IMR-90 (cell line): ENCODE measurements at regions not wholly inside any gene's neighbourhood (a gene's known extent, or its start where the extent isn't known, plus 50 kb on each side); places are given as distances from the start of the nearest gene placed in this dataset.

Experiments used
- ATAC-seq: fragments of 200-7000 bp; cut with Tn5 transposase; 2 replicates; pipeline ENCODE4 v1.9.1; 2020; ENCODE audit warnings: low read depth, mild to moderate bottlenecking, moderate library complexity
- BruUV-seq: library from RNA; stranded (reverse); fragments of 400-500 nt; replicated peaks from 2 replicates; lab custom pipeline; 2021; lab: Mats Ljungman, UMichigan
- CTCF ChIA-PET: fragments of 300-600 bp; formaldehyde crosslinking; extraction: SDS; loops from one replicate; lab custom pipeline; 2021; ENCODE audit warnings: antibody characterized with exemption; lab: Yijun Ruan, JAX
- POLR2A ChIA-PET: fragments of 300-600 bp; sonication (Branson Sonifier 250); formaldehyde crosslinking; loops from one replicate; lab custom pipeline; 2022; ENCODE audit warnings: antibody characterized with exemption; ENCODE audit not compliant: unreplicated experiment; lab: Charles Lee
- DNase-seq: peaks from one replicate; pipeline ENCODE4 v3.0.0; 2013
- H2AFZ ChIP-seq: replicated peaks from 2 replicates; pipeline ENCODE3; 2013; ENCODE audit warnings: low read length, mild to moderate bottlenecking; ENCODE audit not compliant: poor library complexity
- H2AK5ac ChIP-seq: 2 replicates; pipeline ENCODE4 v1.6.1; 2013; ENCODE audit warnings: low read depth, low read length, inconsistent platforms
- H2AK9ac ChIP-seq: replicated peaks from 2 replicates; pipeline ENCODE3; 2013; ENCODE audit warnings: mild to moderate bottlenecking, low read depth, low read length, moderate library complexity; ENCODE audit not compliant: poor library complexity
- H2BK120ac ChIP-seq: 2 replicates; pipeline ENCODE4 v1.6.1; 2013; ENCODE audit warnings: low read depth, low read length, inconsistent platforms
- H2BK15ac ChIP-seq: 3 replicates; pipeline ENCODE4 v1.6.1; 2013; ENCODE audit warnings: low read depth, low read length, inconsistent platforms
- H2BK20ac ChIP-seq: 2 replicates; pipeline ENCODE4 v1.6.1; 2013; ENCODE audit warnings: low read depth, mild to moderate bottlenecking, inconsistent platforms, low read length, moderate library complexity
- H2BK5ac ChIP-seq: 2 replicates; pipeline ENCODE4 v1.6.1; 2013; ENCODE audit warnings: mild to moderate bottlenecking, low read depth, low read length, inconsistent platforms; ENCODE audit not compliant: poor library complexity, severe bottlenecking
- H3K14ac ChIP-seq: replicated peaks from 2 replicates; pipeline ENCODE4 v1.6.1; 2013; ENCODE audit warnings: low read depth, low read length, inconsistent platforms
- H3K18ac ChIP-seq: 2 replicates; pipeline ENCODE4 v1.6.1; 2013; ENCODE audit warnings: low read depth, low read length, control low read depth
- H3K23ac ChIP-seq: 2 replicates; pipeline ENCODE4 v1.6.1; 2013; ENCODE audit warnings: low read depth, low read length, inconsistent platforms
- H3K27ac ChIP-seq: 2 replicates; pipeline ENCODE4 v1.5.1; 2013; ENCODE audit warnings: mild to moderate bottlenecking, control low read depth, low read length; ENCODE audit not compliant: insufficient read depth
- H3K27me3 ChIP-seq: 2 replicates; pipeline ENCODE4 v1.6.1; 2013; ENCODE audit warnings: low read length; ENCODE audit not compliant: control insufficient read depth, insufficient read depth
- H3K36me3 ChIP-seq: 2 replicates; pipeline ENCODE4 v1.6.1; 2013; ENCODE audit warnings: low read length, mixed read lengths; ENCODE audit not compliant: control insufficient read depth, insufficient read depth
- H3K4ac ChIP-seq: 2 replicates; pipeline ENCODE4 v1.6.1; 2013; ENCODE audit warnings: low read depth, low read length, inconsistent platforms
- H3K4me1 ChIP-seq: 2 replicates; pipeline ENCODE4 v1.6.1; 2013; ENCODE audit warnings: low read length, mixed read lengths; ENCODE audit not compliant: control insufficient read depth, insufficient read depth
- H3K4me2 ChIP-seq: 2 replicates; pipeline ENCODE4 v1.6.1; 2013; ENCODE audit warnings: low read depth, mild to moderate bottlenecking, control low read depth, low read length, moderate library complexity
- H3K4me3 ChIP-seq: 2 replicates; pipeline ENCODE4 v1.5.1; 2013; ENCODE audit warnings: low read depth, mild to moderate bottlenecking, control low read depth, low read length, moderate library complexity; ENCODE audit not compliant: insufficient read depth
- H3K56ac ChIP-seq: 2 replicates; pipeline ENCODE4 v1.6.1; 2013; ENCODE audit warnings: low read length, inconsistent platforms; ENCODE audit not compliant: insufficient read depth; ENCODE audit errors: extremely low read depth
- H3K79me1 ChIP-seq, 2 experiments: 2 replicates each; pipeline ENCODE4 v1.6.1; 2013; ENCODE audit warnings: low read length in 2 of 2, inconsistent platforms in 1 of 2, low read depth in 1 of 2
- H3K9ac ChIP-seq: 2 replicates; pipeline ENCODE4 v1.6.1; 2013; ENCODE audit warnings: low read depth, low read length, control low read depth
- H3K9me1 ChIP-seq: 2 replicates; pipeline ENCODE4 v1.6.1; 2013; ENCODE audit warnings: low read length, inconsistent platforms; ENCODE audit not compliant: insufficient read depth
- H3K9me3 ChIP-seq: 2 replicates; pipeline ENCODE4 v1.6.1; 2013; ENCODE audit warnings: low read length; ENCODE audit not compliant: control insufficient read depth, insufficient read depth
- H4K20me1 ChIP-seq: 2 replicates; pipeline ENCODE4 v1.6.1; 2013; ENCODE audit warnings: low read length, inconsistent platforms; ENCODE audit not compliant: insufficient read depth
- H4K5ac ChIP-seq: 2 replicates; pipeline ENCODE4 v1.6.1; 2013; ENCODE audit warnings: mild to moderate bottlenecking, low read depth, low read length, control low read depth
- H4K8ac ChIP-seq, 2 experiments: 2 replicates each; pipeline ENCODE4 v1.6.1; 2013; ENCODE audit warnings: low read depth in 2 of 2, low read length in 2 of 2, control low read depth in 1 of 2, inconsistent platforms in 1 of 2
- H4K91ac ChIP-seq: 2 replicates; pipeline ENCODE4 v1.6.1; 2013; ENCODE audit warnings: low read depth, low read length, inconsistent platforms; ENCODE audit not compliant: insufficient read depth
- CTCF ChIP-seq: conservative IDR thresholded peaks from 2 replicates; pipeline ENCODE4 v1.5.1; 2012; ENCODE audit warnings: mild to moderate bottlenecking, low read depth, low read length, improper control_type of control experiment
- ELK1 ChIP-seq: fragments of 150-350 bp; IDR thresholded peaks from 2 replicates; pipeline ENCODE4 v1.6.1; 2016; ENCODE audit warnings: low read depth, mild to moderate bottlenecking, low read length, moderate library complexity, borderline replicate concordance
- FOS ChIP-seq: fragments of 150-350 bp; IDR thresholded peaks from 2 replicates; pipeline ENCODE4 v1.6.1; 2016; ENCODE audit warnings: low read depth, low read length
- NFE2L2 ChIP-seq: fragments of 150-350 bp; IDR thresholded peaks from 2 replicates; pipeline ENCODE4 v1.6.1; 2016; ENCODE audit warnings: low read depth, mild to moderate bottlenecking, low read length
- RCOR1 ChIP-seq: IDR thresholded peaks from 2 replicates; pipeline ENCODE4 v1.6.1; 2012; ENCODE audit warnings: mild to moderate bottlenecking, low read length, improper control_type of control experiment; ENCODE audit not compliant: insufficient replicate concordance
- WGBS, 2 experiments: methylation state at CpG; one replicate each; pipeline versions ENCODE4 v1.1.5 to v1.1.7; 2013; ENCODE audit warnings: missing lambda C conversion rate in 2 of 2; ENCODE audit not compliant: insufficient read length in 1 of 2; ENCODE audit errors: extremely low coverage in 2 of 2; 5-methylcytosine and 5-hydroxymethylcytosine counted together
- dilution Hi-C: fragments of 300-500 bp; cut with HindIII; formaldehyde crosslinking; loops from one replicate; pipeline ENCODE4 v1.14.3; 2018; ENCODE audit warnings: low sequenced_read_pairs; ENCODE audit not compliant: unreplicated experiment
- in situ Hi-C: fragments of 300-500 bp; cut with MboI; formaldehyde crosslinking; loops from 3 replicates; pipeline ENCODE4 v1.14.3; 2019; ENCODE audit warnings: low sequenced_read_pairs, inconsistent platforms, mixed read lengths
- intact Hi-C: fragments of 100-400 bp; cut with micrococcal nuclease; formaldehyde crosslinking; loops from 2 replicates; pipeline ENCODE4 v1.10.0; 2022

- dilution Hi-C loops (no loop called here), in situ Hi-C loops (loop anchor here (10.0 kb wide), 1 partner anchor 298 kb away; no protein-coding TSS in a partner anchor), intact Hi-C loops (no loop called here)
- no peak overlapping the region for H4K91ac ChIP-seq
- no peak overlapping the region for H2BK120ac ChIP-seq
- TF ChIP-seq FOS (no peak), ELK1 (no peak), CTCF (no peak), RCOR1 (no peak), NFE2L2 (no peak)
- H4K8ac ChIP-seq: no peak overlapping the region
- no peak overlapping the region for H3K18ac ChIP-seq
- H3K56ac ChIP-seq: no peak overlapping the region
- H3K9me1 ChIP-seq: peaks cover 3% of the 10 kb centered on the region; the same call in 1 of the 2 replicates
- H3K27ac ChIP-seq: no peak overlapping the region
- ChIA-PET CTCF (no interaction called here), POLR2A (no interaction called here)
- H3K14ac ChIP-seq: no peak overlapping the region
- no peaks in the 10 kb centered on the region for H3K79me1 ChIP-seq
- H4K20me1 ChIP-seq: no peaks in the 10 kb centered on the region
- H3K23ac ChIP-seq: no peak overlapping the region
- no peak overlapping the region for H4K5ac ChIP-seq
- no peaks in the 10 kb centered on the region for H3K36me3 ChIP-seq
- no peak overlapping the region for H3K9ac ChIP-seq
- no peak overlapping the region for H3K4me3 ChIP-seq
- 80% methylated on average over 1 of the region's 4 CpGs; no CpG with 5 or more reads in 1 of the 2 experiments for WGBS, 2 experiments
- no peak overlapping the region for H3K4me2 ChIP-seq
- no peak overlapping the region for H3K4ac ChIP-seq
- H2AFZ ChIP-seq: no peak overlapping the region
- H2AK9ac ChIP-seq: no peak overlapping the region
- H2BK20ac ChIP-seq: no peak overlapping the region
- no peak for DNase-seq
- ATAC-seq: no peak
- no TSS peak for BruUV-seq
- no peaks in the 10 kb centered on the region for H3K27me3 ChIP-seq
- H2BK15ac ChIP-seq: no peak overlapping the region
- H2AK5ac ChIP-seq: no peak overlapping the region
- H3K4me1 ChIP-seq: peaks cover 9% of the 10 kb centered on the region
- H2BK5ac ChIP-seq: no peak overlapping the region
- no peaks in the 10 kb centered on the region for H3K9me3 ChIP-seq
These were observed 155.1 kb upstream of the TBL1XR1 start for GRCh38 chr3:177352424-177352823.
